GM23338 (cell line): ENCODE measurements at regions not wholly inside any gene's neighbourhood (a gene's known extent, or its start where the extent isn't known, plus 50 kb on each side); places are given as distances from the start of the nearest gene placed in this dataset.
A peak's percentile ranks its signal among the peaks of the same experiment; 100 is the strongest.

Experiments
- ATAC-seq: fragments of 200-7000 bp; cut with Tn5 transposase; 3 replicates; pipeline ENCODE4 v1.9.1; 2020
- DNase-seq: peaks from one replicate; pipeline ENCODE4 v3.0.0-alpha.2; 2015; ENCODE audit warnings: low spot score
- H2AFZ ChIP-seq: fragments of 200-600 bp; sonication (generic); 2 replicates; pipeline ENCODE4 v1.8.0; 2016; ENCODE audit warnings: antibody characterized with exemption, mild to moderate bottlenecking, moderate library complexity
- H3F3A ChIP-seq: fragments of 200-600 bp; sonication (generic); replicated peaks from 2 replicates; pipeline ENCODE4 v1.8.0; 2017; ENCODE audit warnings: antibody characterized with exemption, mixed run types, low read depth
- H3K27ac ChIP-seq: fragments of 200-600 bp; sonication (generic); 2 replicates; pipeline ENCODE4 v1.6.1; 2016; ENCODE audit warnings: low read depth
- H3K27me3 ChIP-seq: fragments of 200-600 bp; sonication (generic); 2 replicates; pipeline ENCODE4 v1.8.0; 2016; ENCODE audit warnings: mild to moderate bottlenecking, mixed run types, moderate library complexity; ENCODE audit not compliant: insufficient read depth
- H3K36me3 ChIP-seq: fragments of 200-600 bp; sonication (generic); 2 replicates; pipeline ENCODE4 v1.8.0; 2016; ENCODE audit warnings: mild to moderate bottlenecking; ENCODE audit not compliant: insufficient read depth
- H3K4me1 ChIP-seq: fragments of 200-600 bp; sonication (generic); 2 replicates; pipeline ENCODE4 v1.8.0; 2016; ENCODE audit warnings: mild to moderate bottlenecking, moderate library complexity; ENCODE audit not compliant: insufficient read depth
- H3K4me2 ChIP-seq: fragments of 200-600 bp; sonication (generic); 2 replicates; pipeline ENCODE4 v1.7.1; 2017; ENCODE audit warnings: mixed run types
- H3K4me3 ChIP-seq: fragments of 200-600 bp; sonication (generic); 2 replicates; pipeline ENCODE4 v1.6.1; 2016; ENCODE audit warnings: mixed run types
- H3K79me2 ChIP-seq: fragments of 200-600 bp; sonication (generic); replicated peaks from 2 replicates; pipeline ENCODE4 v1.8.0; 2017; ENCODE audit warnings: mild to moderate bottlenecking; ENCODE audit not compliant: insufficient read depth
- H3K9me2 ChIP-seq: fragments of 200-600 bp; sonication (generic); 2 replicates; pipeline ENCODE4 v1.8.0; 2017; ENCODE audit not compliant: insufficient read depth
- H4K20me1 ChIP-seq: fragments of 200-600 bp; sonication (generic); replicated peaks from 2 replicates; pipeline ENCODE4 v1.8.0; 2017; ENCODE audit warnings: mild to moderate bottlenecking; ENCODE audit not compliant: insufficient read depth
- H3K27ac Mint-ChIP-seq: 2 replicates; pipeline ENCODE4 v1.8.0; 2020; ENCODE audit warnings: inconsistent platforms, mild to moderate bottlenecking, moderate library complexity, mixed read lengths
- H3K27me3 Mint-ChIP-seq: 3 replicates; pipeline ENCODE4 v1.8.0; 2022; ENCODE audit warnings: low read depth, mild to moderate bottlenecking, moderate library complexity, mixed read lengths, inconsistent platforms; ENCODE audit not compliant: insufficient read depth, poor library complexity
- H3K36me3 Mint-ChIP-seq: 3 replicates; pipeline ENCODE4 v1.8.0; 2021; ENCODE audit warnings: low read depth, mild to moderate bottlenecking, inconsistent platforms, moderate library complexity, mixed read lengths
- H3K4me1 Mint-ChIP-seq: 3 replicates; pipeline ENCODE4 v1.8.0; 2020; ENCODE audit warnings: mild to moderate bottlenecking, inconsistent platforms, mixed read lengths
- H3K4me3 Mint-ChIP-seq: 3 replicates; pipeline ENCODE4 v1.8.0; 2021; ENCODE audit warnings: moderate library complexity, mild to moderate bottlenecking, inconsistent platforms, mixed read lengths
- H3K9me3 Mint-ChIP-seq: 3 replicates; pipeline ENCODE4 v1.8.0; 2020; ENCODE audit warnings: moderate library complexity, mild to moderate bottlenecking, inconsistent platforms, mixed read lengths
- CREB1 ChIP-seq: fragments of 250-450 bp; sonication (Bioruptor Pico); IDR thresholded peaks from 2 replicates; pipeline ENCODE4 v1.5.0; 2020; ENCODE audit warnings: low read depth, mild to moderate bottlenecking, moderate library complexity
- EZH2phosphoT487 ChIP-seq: fragments of 200-600 bp; sonication (generic); IDR thresholded peaks from one replicate; pipeline ENCODE4 v1.8.1; 2018; ENCODE audit warnings: antibody characterized with exemption; ENCODE audit not compliant: unreplicated experiment
- JUNB ChIP-seq: IDR thresholded peaks from one replicate; pipeline ENCODE4 v1.6.1; 2016; ENCODE audit warnings: antibody characterized with exemption; ENCODE audit not compliant: unreplicated experiment
- NANOG ChIP-seq: IDR thresholded peaks from 2 replicates; pipeline ENCODE4 v1.6.1; 2016; ENCODE audit warnings: antibody characterized with exemption, borderline replicate concordance
- POLR2AphosphoS5 ChIP-seq: IDR thresholded peaks from 2 replicates; pipeline ENCODE4 v1.6.1; 2016; ENCODE audit warnings: antibody characterized with exemption, low read depth
- STAT1 ChIP-seq: IDR thresholded peaks from one replicate; pipeline ENCODE4 v1.6.1; 2016; ENCODE audit warnings: antibody characterized with exemption; ENCODE audit not compliant: unreplicated experiment
- ZNF114 ChIP-seq: fragments of 250-450 bp; sonication (Bioruptor Pico); IDR thresholded peaks from 2 replicates; pipeline ENCODE4 v1.5.0; 2020; ENCODE audit warnings: mild to moderate bottlenecking, moderate library complexity
- ZNF331 ChIP-seq: fragments of 250-450 bp; sonication (Bioruptor Pico); IDR thresholded peaks from 2 replicates; pipeline ENCODE4 v1.5.0; 2020; ENCODE audit warnings: low read depth, mild to moderate bottlenecking, moderate library complexity
- TF ChIP-seq, protein P1 (sequence below): IDR thresholded peaks from one replicate; pipeline ENCODE4 v1.6.1; 2018; ENCODE audit warnings: antibody characterized with exemption; ENCODE audit not compliant: unreplicated experiment
- TF ChIP-seq, protein P2 (sequence below), 2 experiments: fragments of 200-600 bp in 1 of 2; sonication (generic) in 1 of 2; conservative IDR thresholded peaks; 2 replicates each; pipeline versions ENCODE4 v1.5.1 to v1.6.1; 2016 to 2017; ENCODE audit warnings: antibody characterized with exemption in 2 of 2, low read depth in 2 of 2, mild to moderate bottlenecking in 2 of 2, moderate library complexity in 1 of 2

- TF ChIP-seq, protein P1, sequence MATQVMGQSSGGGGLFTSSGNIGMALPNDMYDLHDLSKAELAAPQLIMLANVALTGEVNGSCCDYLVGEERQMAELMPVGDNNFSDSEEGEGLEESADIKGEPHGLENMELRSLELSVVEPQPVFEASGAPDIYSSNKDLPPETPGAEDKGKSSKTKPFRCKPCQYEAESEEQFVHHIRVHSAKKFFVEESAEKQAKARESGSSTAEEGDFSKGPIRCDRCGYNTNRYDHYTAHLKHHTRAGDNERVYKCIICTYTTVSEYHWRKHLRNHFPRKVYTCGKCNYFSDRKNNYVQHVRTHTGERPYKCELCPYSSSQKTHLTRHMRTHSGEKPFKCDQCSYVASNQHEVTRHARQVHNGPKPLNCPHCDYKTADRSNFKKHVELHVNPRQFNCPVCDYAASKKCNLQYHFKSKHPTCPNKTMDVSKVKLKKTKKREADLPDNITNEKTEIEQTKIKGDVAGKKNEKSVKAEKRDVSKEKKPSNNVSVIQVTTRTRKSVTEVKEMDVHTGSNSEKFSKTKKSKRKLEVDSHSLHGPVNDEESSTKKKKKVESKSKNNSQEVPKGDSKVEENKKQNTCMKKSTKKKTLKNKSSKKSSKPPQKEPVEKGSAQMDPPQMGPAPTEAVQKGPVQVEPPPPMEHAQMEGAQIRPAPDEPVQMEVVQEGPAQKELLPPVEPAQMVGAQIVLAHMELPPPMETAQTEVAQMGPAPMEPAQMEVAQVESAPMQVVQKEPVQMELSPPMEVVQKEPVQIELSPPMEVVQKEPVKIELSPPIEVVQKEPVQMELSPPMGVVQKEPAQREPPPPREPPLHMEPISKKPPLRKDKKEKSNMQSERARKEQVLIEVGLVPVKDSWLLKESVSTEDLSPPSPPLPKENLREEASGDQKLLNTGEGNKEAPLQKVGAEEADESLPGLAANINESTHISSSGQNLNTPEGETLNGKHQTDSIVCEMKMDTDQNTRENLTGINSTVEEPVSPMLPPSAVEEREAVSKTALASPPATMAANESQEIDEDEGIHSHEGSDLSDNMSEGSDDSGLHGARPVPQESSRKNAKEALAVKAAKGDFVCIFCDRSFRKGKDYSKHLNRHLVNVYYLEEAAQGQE = no peak
- TF ChIP-seq POLR2AphosphoS5 (no peak), JUNB (no peak), ZNF114 (CRISPR knock-in tag) (no peak), CREB1 (CRISPR knock-in tag) (no peak), EZH2phosphoT487 (no peak), ZNF331 (CRISPR knock-in tag) (no peak)
- TF ChIP-seq, protein P2, sequence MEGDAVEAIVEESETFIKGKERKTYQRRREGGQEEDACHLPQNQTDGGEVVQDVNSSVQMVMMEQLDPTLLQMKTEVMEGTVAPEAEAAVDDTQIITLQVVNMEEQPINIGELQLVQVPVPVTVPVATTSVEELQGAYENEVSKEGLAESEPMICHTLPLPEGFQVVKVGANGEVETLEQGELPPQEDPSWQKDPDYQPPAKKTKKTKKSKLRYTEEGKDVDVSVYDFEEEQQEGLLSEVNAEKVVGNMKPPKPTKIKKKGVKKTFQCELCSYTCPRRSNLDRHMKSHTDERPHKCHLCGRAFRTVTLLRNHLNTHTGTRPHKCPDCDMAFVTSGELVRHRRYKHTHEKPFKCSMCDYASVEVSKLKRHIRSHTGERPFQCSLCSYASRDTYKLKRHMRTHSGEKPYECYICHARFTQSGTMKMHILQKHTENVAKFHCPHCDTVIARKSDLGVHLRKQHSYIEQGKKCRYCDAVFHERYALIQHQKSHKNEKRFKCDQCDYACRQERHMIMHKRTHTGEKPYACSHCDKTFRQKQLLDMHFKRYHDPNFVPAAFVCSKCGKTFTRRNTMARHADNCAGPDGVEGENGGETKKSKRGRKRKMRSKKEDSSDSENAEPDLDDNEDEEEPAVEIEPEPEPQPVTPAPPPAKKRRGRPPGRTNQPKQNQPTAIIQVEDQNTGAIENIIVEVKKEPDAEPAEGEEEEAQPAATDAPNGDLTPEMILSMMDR (conservative IDR thresholded peaks at IDR 0.05; ENCODE audit: low read depth in 2 of 2) = no peak
These were observed 1461.9 kb downstream of the MAT2B start (continued) for GRCh38 chr5:164967354-164967753.

- Histone ChIP-seq H3K27ac (no peak overlapping the region), H3F3A (no peaks in the 10 kb centered on the region), H3K4me1 (no peaks in the 10 kb centered on the region)
- TF ChIP-seq JUNB (no peak), POLR2AphosphoS5 (no peak), CREB1 (CRISPR knock-in tag) (no peak), EZH2phosphoT487 (no peak), ZNF331 (CRISPR knock-in tag) (no peak), STAT1 (no peak), NANOG (no peak)
- TF ChIP-seq, protein P2 (conservative IDR thresholded peaks at IDR 0.05; ENCODE audit: low read depth in 2 of 2) = no peak
- TF ChIP-seq, protein P1 = no peak
These were observed 1467.6 kb downstream of the MAT2B start for GRCh38 chr5:164972973-164973372.

More at GRCh38 chr5:164972973-164973372, 1467.6 kb downstream of the MAT2B start:
- Histone ChIP-seq H2AFZ (0 out of 2 replicates have a peak overlapping the region, but pooled peaks have one; percentile 19), H3K9me2 (peaks cover 8% of the 10 kb centered on the region; the same call in 1 of the 2 replicates), H3K27me3 (no peaks in the 10 kb centered on the region), H3K4me2 (no peak overlapping the region), H3K79me2 (no peaks in the 10 kb centered on the region), H3K4me3 (no peak overlapping the region), H4K20me1 (no peaks in the 10 kb centered on the region), H3K36me3 (no peaks in the 10 kb centered on the region)
- H3K4me3 Mint-ChIP-seq = no peak overlapping the region
- H3K27me3 Mint-ChIP-seq = peaks cover 6% of the 10 kb centered on the region
- H3K27ac Mint-ChIP-seq = no peak overlapping the region
- peaks cover 41% of the 10 kb centered on the region for H3K9me3 Mint-ChIP-seq
- DNase-seq = no peak
- peaks cover 34% of the 10 kb centered on the region; the same call in 2 of the 3 replicates for H3K36me3 Mint-ChIP-seq
- no peaks in the 10 kb centered on the region for H3K4me1 Mint-ChIP-seq
- no peak for ATAC-seq
